Hepatocyte (in vitro differentiated cells): ENCODE measurements at regions not wholly inside any gene's neighbourhood (a gene's known extent, or its start where the extent isn't known, plus 50 kb on each side); places are given as distances from the start of the nearest gene placed in this dataset.
"Not testable (repeated sequence)": the region's sequence is repeated elsewhere in the genome, so short reads cannot be mapped to it uniquely, and the experiment has no call there.

Source experiments
- CTCF ChIP-seq: fragments of 200-600 bp; sonication (generic); IDR thresholded peaks from 2 replicates; pipeline ENCODE4 v1.5.1; 2016; ENCODE audit warnings: antibody characterized with exemption, mild to moderate bottlenecking; ENCODE audit not compliant: poor library complexity
- EZH2phosphoT487 ChIP-seq: fragments of 200-600 bp; sonication (generic); IDR thresholded peaks from one replicate; pipeline ENCODE4 v1.6.1; 2018; ENCODE audit warnings: antibody characterized with exemption, mild to moderate bottlenecking, low read depth, moderate library complexity; ENCODE audit not compliant: unreplicated experiment, severe bottlenecking

DNA sequence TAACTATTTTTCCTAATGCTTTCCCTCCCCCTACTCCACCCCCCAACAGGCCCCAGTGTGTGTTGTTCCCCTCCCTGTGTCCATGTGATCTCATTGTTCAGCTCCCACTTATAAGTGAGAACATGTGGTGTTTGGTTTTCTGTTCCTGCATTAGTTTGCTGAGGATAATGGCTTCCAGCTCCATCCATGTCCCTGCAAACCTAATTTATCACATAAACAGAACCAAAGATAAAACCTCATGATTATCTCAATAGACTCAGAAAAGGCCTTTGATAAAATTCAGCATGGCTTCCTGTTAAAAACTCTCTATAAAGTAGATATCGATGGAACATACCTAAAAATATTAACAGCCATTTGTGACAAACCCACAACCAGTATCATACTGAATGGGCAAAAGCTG lies 884.1 kb upstream of the AUTS2 start:
- not testable (repeated sequence) for TF ChIP-seq CTCF, EZH2phosphoT487
